CD14-positive monocyte (primary cell): ENCODE measurements at regions not wholly inside any gene's neighbourhood (a gene's known extent, or its start where the extent isn't known, plus 50 kb on each side); places are given as distances from the start of the nearest gene placed in this dataset.

Experiments
- DNase-seq, 3 donors: peaks; one replicate each; pipeline ENCODE4 v3.0.0-alpha.2; 2011 to 2022
- H2AFZ ChIP-seq: 2 replicates; pipeline ENCODE4 v1.6.0; 2012; ENCODE audit warnings: mild to moderate bottlenecking, low read depth, low read length, inconsistent platforms; ENCODE audit not compliant: insufficient read depth, poor library complexity, severe bottlenecking
- H3K27ac ChIP-seq, 2 donors: 1 replicate in 1 of 2; 2 replicates in 1 of 2; pipeline ENCODE4 v1.5.1; 2012 to 2013; ENCODE audit warnings: low read length in 2 of 2, control low read depth in 1 of 2, inconsistent platforms in 1 of 2, low read depth in 1 of 2, mild to moderate bottlenecking in 1 of 2
- H3K27me3 ChIP-seq, 2 donors: one replicate each; pipeline versions ENCODE4 v1.6.0 to v1.6.1; 2011 to 2013; ENCODE audit warnings: low read length in 2 of 2; ENCODE audit not compliant: control insufficient read depth in 2 of 2, insufficient read depth in 2 of 2
- H3K36me3 ChIP-seq, 2 donors: replicated peaks in 1 of 2; 1 replicate in 1 of 2; 2 replicates in 1 of 2; pipeline versions ENCODE4 v1.5.1 to v1.6.1; 2012 to 2013; ENCODE audit warnings: low read length in 2 of 2, control low read depth in 1 of 2, inconsistent platforms in 1 of 2, mild to moderate bottlenecking in 1 of 2; ENCODE audit not compliant: insufficient read depth in 2 of 2, control insufficient read depth in 1 of 2
- H3K4me1 ChIP-seq, 2 donors: 1 replicate in 1 of 2; 2 replicates in 1 of 2; pipeline versions ENCODE4 v1.5.1 to v1.6.1; 2012 to 2013; ENCODE audit warnings: low read length in 2 of 2, control low read depth in 1 of 2, inconsistent platforms in 1 of 2, mild to moderate bottlenecking in 1 of 2, moderate library complexity in 1 of 2; ENCODE audit not compliant: insufficient read depth in 2 of 2, control insufficient read depth in 1 of 2
- H3K4me2 ChIP-seq: replicated peaks from 2 replicates; pipeline ENCODE3; 2012; ENCODE audit warnings: low read length, moderate library complexity, mild to moderate bottlenecking; ENCODE audit not compliant: poor library complexity, severe bottlenecking; ENCODE audit errors: extremely low read depth
- H3K4me3 ChIP-seq, 3 experiments: fragments of 200-600 bp in 1 of 3; sonication (generic) in 1 of 3; replicated peaks in 1 of 3; 1 replicate in 2 of 3; 2 replicates in 1 of 3; pipeline ENCODE4 v1.5.1; 2011 to 2013; ENCODE audit warnings: low read length in 3 of 3, mild to moderate bottlenecking in 3 of 3, control low read depth in 2 of 3, low read depth in 2 of 3, inconsistent platforms in 1 of 3, moderate library complexity in 1 of 3
- H3K79me2 ChIP-seq: 2 replicates; pipeline ENCODE4 v1.6.0; 2012; ENCODE audit warnings: mild to moderate bottlenecking, control low read depth, inconsistent platforms, low read length, moderate library complexity; ENCODE audit not compliant: insufficient read depth
- H3K9ac ChIP-seq: 2 replicates; pipeline ENCODE4 v1.6.0; 2017; ENCODE audit warnings: low read length, mild to moderate bottlenecking; ENCODE audit not compliant: insufficient read depth, poor library complexity, severe bottlenecking
- H3K9me3 ChIP-seq, 2 donors: replicated peaks in 1 of 2; 1 replicate in 1 of 2; 2 replicates in 1 of 2; pipeline versions ENCODE4 v1.5.1 to v1.6.1; 2012 to 2013; ENCODE audit warnings: low read length in 2 of 2, control low read depth in 1 of 2; ENCODE audit not compliant: control insufficient read depth in 1 of 2, insufficient read depth in 1 of 2
- H4K20me1 ChIP-seq: 2 replicates; pipeline ENCODE4 v1.6.0; 2012; ENCODE audit warnings: mild to moderate bottlenecking, low read length, control low read depth, moderate library complexity; ENCODE audit not compliant: insufficient read depth
- H3K27ac Mint-ChIP-seq, 7 donors: one replicate each; pipeline ENCODE4 v1.8.0; 2020; ENCODE audit warnings: mild to moderate bottlenecking in 7 of 7, mixed read lengths in 7 of 7, moderate library complexity in 6 of 7, inconsistent platforms in 2 of 7
- H3K27me3 Mint-ChIP-seq, 3 donors: one replicate each; pipeline ENCODE4 v1.8.0; 2021 to 2022; ENCODE audit warnings: low read depth in 3 of 3, mild to moderate bottlenecking in 3 of 3, mixed read lengths in 3 of 3, moderate library complexity in 3 of 3, inconsistent platforms in 1 of 3
- H3K36me3 Mint-ChIP-seq, 2 donors: one replicate each; pipeline ENCODE4 v1.8.0; 2020; ENCODE audit warnings: mixed read lengths in 2 of 2, inconsistent platforms in 1 of 2, mild to moderate bottlenecking in 1 of 2
- H3K4me1 Mint-ChIP-seq: one replicate; pipeline ENCODE4 v1.8.0; 2020; ENCODE audit warnings: mild to moderate bottlenecking, mixed read lengths
- H3K4me3 Mint-ChIP-seq, 2 donors: one replicate each; pipeline ENCODE4 v1.8.0; 2020; ENCODE audit warnings: mild to moderate bottlenecking in 2 of 2, mixed read lengths in 2 of 2, moderate library complexity in 1 of 2
- H3K9me3 Mint-ChIP-seq, 7 donors: one replicate each; pipeline ENCODE4 v1.8.0; 2020 to 2022; ENCODE audit warnings: mixed read lengths in 7 of 7, mild to moderate bottlenecking in 6 of 7, moderate library complexity in 6 of 7, inconsistent platforms in 2 of 7
- CTCF ChIP-seq: fragments of 200-600 bp; IDR thresholded peaks from one replicate; pipeline ENCODE4 v1.8.0; 2022; ENCODE audit warnings: antibody characterized with exemption, mild to moderate bottlenecking
- WGBS: methylation state at CpG from one replicate; pipeline ENCODE4 v1.1.5; 2013; ENCODE audit warnings: missing lambda C conversion rate; ENCODE audit not compliant: insufficient coverage; 5-methylcytosine and 5-hydroxymethylcytosine counted together
- intact Hi-C, 2 donors: fragments of 100-400 bp; cut with micrococcal nuclease; formaldehyde crosslinking; loops; one replicate each; pipeline versions ENCODE4 v1.15.0 to v1.15.1; 2023

GRCh38 chr2:128540670-128541069 lies 222.0 kb upstream of the HS6ST1 start:
- Histone ChIP-seq H3K27me3 (no peaks in the 10 kb centered on the region), H3K4me2 (no peak overlapping the region), H3K27ac (no peak overlapping the region), H3K79me2 (no peaks in the 10 kb centered on the region), H3K36me3 (no peaks in the 10 kb centered on the region), H3K4me3 (no peak overlapping the region), H3K4me1 (no peaks in the 10 kb centered on the region), H4K20me1 (no peaks in the 10 kb centered on the region), H3K9ac (no peak overlapping the region), H3K9me3 (no peaks in the 10 kb centered on the region), H2AFZ (no peak overlapping the region)
- Mint-ChIP-seq H3K4me3 (no peak overlapping the region), H3K27ac (peak overlapping the region in 1 of 7 donors; percentile 17), H3K27me3 (peaks cover 1 to 7% (median 2%) of the 10 kb centered on the region in 3 donors), H3K36me3 (no peaks in the 10 kb centered on the region), H3K4me1 (peaks cover 2% of the 10 kb centered on the region), H3K9me3 (peaks cover 0 to 6% (median 1%) of the 10 kb centered on the region in 7 donors)
- DNase-seq: no peak
- intact Hi-C loops: no loop called here
- no CpG with 5 or more reads among the region's 3 CpGs for WGBS
- TF ChIP-seq CTCF: no peak

GRCh38 chr2:128541448-128541847 lies 222.8 kb upstream of the HS6ST1 start:
- intact Hi-C loops: no loop called here
- Histone ChIP-seq H2AFZ (no peak overlapping the region), H4K20me1 (no peaks in the 10 kb centered on the region), H3K79me2 (no peaks in the 10 kb centered on the region), H3K9ac (no peak overlapping the region), H3K27ac (no peak overlapping the region), H3K4me2 (no peak overlapping the region), H3K27me3 (no peaks in the 10 kb centered on the region), H3K9me3 (no peaks in the 10 kb centered on the region), H3K36me3 (no peaks in the 10 kb centered on the region), H3K4me1 (no peaks in the 10 kb centered on the region), H3K4me3 (no peak overlapping the region)
- no peak for TF ChIP-seq CTCF
- Mint-ChIP-seq H3K4me3 (no peak overlapping the region), H3K9me3 (peaks cover 0 to 6% (median 2%) of the 10 kb centered on the region in 7 donors), H3K27ac (no peak overlapping the region), H3K27me3 (peaks cover 1 to 6% (median 2%) of the 10 kb centered on the region in 3 donors), H3K36me3 (no peaks in the 10 kb centered on the region), H3K4me1 (peaks cover 2% of the 10 kb centered on the region)
- no CpG with 5 or more reads among the region's 2 CpGs for WGBS
- DNase-seq: no peak
